Breast epithelium (tissue), 4 donors: ENCODE measurements at regions not wholly inside any gene's neighbourhood (a gene's known extent, or its start where the extent isn't known, plus 50 kb on each side); places are given as distances from the start of the nearest gene placed in this dataset.

Experiments used
- DNase-seq, 2 donors: peaks; one replicate each; pipeline ENCODE4 v3.0.0-alpha.2; 2019; ENCODE audit warnings: low spot score in 2 of 2
- H3K27ac ChIP-seq, 2 donors: fragments of 200-600 bp; sonication (generic) in 1 of 2; one replicate each; pipeline ENCODE4 v1.5.1; 2016 to 2019; ENCODE audit warnings: mild to moderate bottlenecking in 1 of 2
- H3K27me3 ChIP-seq, 2 donors: fragments of 200-600 bp; sonication (generic) in 1 of 2; one replicate each; pipeline versions ENCODE4 v1.5.1 to v1.6.0; 2017 to 2019; ENCODE audit warnings: control low read depth in 1 of 2, mild to moderate bottlenecking in 1 of 2
- H3K36me3 ChIP-seq: fragments of 200-600 bp; one replicate; pipeline ENCODE4 v1.5.1; 2019
- H3K4me1 ChIP-seq, 2 donors: fragments of 200-600 bp; sonication (generic); one replicate each; pipeline ENCODE4 v1.5.1; 2016 to 2019; ENCODE audit warnings: control low read depth in 1 of 2
- H3K4me3 ChIP-seq, 3 donors: fragments of 200-600 bp; sonication (generic); 1 replicate in 2 of 3; 2 replicates in 1 of 3; pipeline ENCODE4 v1.5.1; 2016 to 2019; ENCODE audit warnings: mild to moderate bottlenecking in 3 of 3, moderate library complexity in 2 of 3
- H3K9me3 ChIP-seq, 2 donors: fragments of 200-600 bp; sonication (generic) in 1 of 2; one replicate each; pipeline ENCODE4 v1.5.1; 2016 to 2019; ENCODE audit warnings: control low read depth in 1 of 2
- CTCF ChIP-seq, 3 donors: fragments of 450-650 bp; IDR thresholded peaks; one replicate each; pipeline ENCODE4 v1.5.1; 2016 to 2017; ENCODE audit warnings: antibody characterized with exemption in 3 of 3, mild to moderate bottlenecking in 3 of 3, moderate library complexity in 3 of 3
- POLR2A ChIP-seq: fragments of 450-650 bp; IDR thresholded peaks from one replicate; pipeline ENCODE4 v1.6.1; 2016; ENCODE audit warnings: antibody characterized with exemption, mild to moderate bottlenecking, moderate library complexity
- POLR2AphosphoS5 ChIP-seq, 3 donors: sonication (generic); formaldehyde crosslinking; IDR thresholded peaks; one replicate each; pipeline ENCODE4 v1.6.1; 2017; ENCODE audit warnings: antibody characterized with exemption in 3 of 3
- intact Hi-C: fragments of 100-400 bp; cut with DNase I; formaldehyde crosslinking; loops from one replicate; pipeline ENCODE4 v1.15.1; 2023; ENCODE audit warnings: low total_unique reads

- TF ChIP-seq POLR2A (no peak), CTCF (IDR thresholded peaks at IDR 0.05) (no peak), POLR2AphosphoS5 (IDR thresholded peaks at IDR 0.05) (no peak)
- Histone ChIP-seq H3K9me3 (no peaks in the 10 kb centered on the region), H3K36me3 (no peaks in the 10 kb centered on the region), H3K27me3 (no peaks in the 10 kb centered on the region), H3K27ac (no peak overlapping the region), H3K4me3 (no peak overlapping the region), H3K4me1 (no peaks in the 10 kb centered on the region)
- intact Hi-C loops = no loop called here
- DNase-seq = no peak
Measured at GRCh38 chr7:81492910-81493309, 276.9 kb downstream of the HGF start.

- Histone ChIP-seq H3K27me3 (no peaks in the 10 kb centered on the region), H3K27ac (no peak overlapping the region), H3K4me1 (no peaks in the 10 kb centered on the region), H3K4me3 (no peak overlapping the region), H3K36me3 (no peaks in the 10 kb centered on the region), H3K9me3 (no peaks in the 10 kb centered on the region)
- intact Hi-C loops = no loop called here
- DNase-seq = no peak
- TF ChIP-seq CTCF (IDR thresholded peaks at IDR 0.05) = no peak
- TF ChIP-seq POLR2AphosphoS5 (IDR thresholded peaks at IDR 0.05) = no peak
- TF ChIP-seq POLR2A = no peak
Measured at GRCh38 chr7:81492240-81492639, 277.6 kb downstream of the HGF start.

GRCh38 chr7:81491573-81491972 lies 278.3 kb downstream of the HGF start:
- TF ChIP-seq CTCF (IDR thresholded peaks at IDR 0.05) = no peak
- TF ChIP-seq POLR2AphosphoS5 (IDR thresholded peaks at IDR 0.05) = no peak
- no peak for TF ChIP-seq POLR2A
- no peak overlapping the region for H3K27ac ChIP-seq
- intact Hi-C loops = no loop called here
- no peaks in the 10 kb centered on the region for H3K4me1 ChIP-seq
- no peak overlapping the region for H3K4me3 ChIP-seq
- H3K36me3 ChIP-seq = no peaks in the 10 kb centered on the region
- no peaks in the 10 kb centered on the region for H3K27me3 ChIP-seq
- no peaks in the 10 kb centered on the region for H3K9me3 ChIP-seq
- no peak for DNase-seq

GRCh38 chr7:81488210-81488609 lies 281.6 kb downstream of the HGF start:
- TF ChIP-seq POLR2AphosphoS5 (IDR thresholded peaks at IDR 0.05) (no peak), POLR2A (no peak), CTCF (IDR thresholded peaks at IDR 0.05) (no peak)
- Histone ChIP-seq H3K4me1 (no peaks in the 10 kb centered on the region), H3K27me3 (no peaks in the 10 kb centered on the region), H3K27ac (no peak overlapping the region), H3K9me3 (no peaks in the 10 kb centered on the region), H3K4me3 (no peak overlapping the region), H3K36me3 (no peaks in the 10 kb centered on the region)
- intact Hi-C loops = no loop called here
- DNase-seq = no peak

- Histone ChIP-seq H3K9me3 (no peaks in the 10 kb centered on the region), H3K4me3 (no peak overlapping the region), H3K36me3 (no peaks in the 10 kb centered on the region), H3K4me1 (no peaks in the 10 kb centered on the region), H3K27me3 (no peaks in the 10 kb centered on the region), H3K27ac (no peak overlapping the region)
- TF ChIP-seq POLR2AphosphoS5 (IDR thresholded peaks at IDR 0.05) = no peak
- no peak for TF ChIP-seq POLR2A
- TF ChIP-seq CTCF (IDR thresholded peaks at IDR 0.05) = no peak
- intact Hi-C loops = no loop called here
- DNase-seq = no peak
Measured at GRCh38 chr7:81487516-81487915, 282.3 kb downstream of the HGF start.
